ENCODE measurements at regions not wholly inside any gene's neighbourhood (a gene's known extent, or its start where the extent isn't known, plus 50 kb on each side); places are given as distances from the start of the nearest gene placed in this dataset.
"Not testable (repeated sequence)": the region's sequence is repeated elsewhere in the genome, so short reads cannot be mapped to it uniquely, and the experiment has no call there.

- DNase-seq (ENCODE audit: low read depth in 2 of 2) = no peak
These were observed 347.6 kb upstream of the VRK2 start for GRCh38 chr2:57698935-57699449.

- no peak for DNase-seq (ENCODE audit: low read depth in 2 of 2)
These were observed 345.2 kb upstream of the VRK2 start for GRCh38 chr2:57701391-57701791.

GRCh38 chr2:57703407-57703806 is 343.2 kb upstream of the VRK2 start:
- no peak for DNase-seq (ENCODE audit: low read depth in 2 of 2)

- DNase-seq (ENCODE audit: low read depth in 2 of 2) = not testable (repeated sequence)
These were observed 338.8 kb upstream of the VRK2 start for GRCh38 chr2:57707794-57708193.

GRCh38 chr2:57711991-57712390 is 334.6 kb upstream of the VRK2 start:
- DNase-seq (ENCODE audit: low read depth in 2 of 2) = no peak

GRCh38 chr2:57720728-57721627 is 325.6 kb upstream of the VRK2 start:
- no peak for DNase-seq (ENCODE audit: low read depth in 2 of 2)

- DNase-seq (ENCODE audit: low read depth in 2 of 2) = no peak
These were observed 321.2 kb upstream of the VRK2 start for GRCh38 chr2:57725337-57725947.

- no peak for DNase-seq (ENCODE audit: low read depth in 2 of 2)
These were observed 320.3 kb upstream of the VRK2 start for GRCh38 chr2:57726294-57726693.

- no peak for DNase-seq (ENCODE audit: low read depth in 2 of 2)
These were observed 317.9 kb upstream of the VRK2 start for GRCh38 chr2:57728691-57729090.

- DNase-seq (ENCODE audit: low read depth in 2 of 2) = no peak
These were observed 312.6 kb upstream of the VRK2 start for GRCh38 chr2:57733956-57734355.

GRCh38 chr2:57740891-57741290 is 305.7 kb upstream of the VRK2 start:
- no peak for DNase-seq (ENCODE audit: low read depth in 2 of 2)

GRCh38 chr2:57753636-57754035 is 293.0 kb upstream of the VRK2 start:
- DNase-seq (ENCODE audit: low read depth in 2 of 2) = no peak

- no peak for DNase-seq (ENCODE audit: low read depth in 2 of 2)
These were observed 287.9 kb upstream of the VRK2 start for GRCh38 chr2:57758686-57759085.

GRCh38 chr2:57759131-57759530 is 287.5 kb upstream of the VRK2 start:
- no peak for DNase-seq (ENCODE audit: low read depth in 2 of 2)

- DNase-seq (ENCODE audit: low read depth in 2 of 2) = peak; percentile 36 to 43
These were observed 286.7 kb upstream of the VRK2 start for GRCh38 chr2:57759822-57760300.

GRCh38 chr2:57760381-57760801 is 286.2 kb upstream of the VRK2 start:
- no peak for DNase-seq (ENCODE audit: low read depth in 2 of 2)

GRCh38 chr2:57776916-57777315 is 269.7 kb upstream of the VRK2 start:
- no peak for DNase-seq (ENCODE audit: low read depth in 2 of 2)

GRCh38 chr2:57782587-57782986 is 264.0 kb upstream of the VRK2 start:
- no peak for DNase-seq (ENCODE audit: low read depth in 2 of 2)

GRCh38 chr2:57793310-57793709 is 253.3 kb upstream of the VRK2 start:
- DNase-seq (ENCODE audit: low read depth in 2 of 2) = no peak

GRCh38 chr2:57796527-57796926 is 250.1 kb upstream of the VRK2 start:
- DNase-seq (ENCODE audit: low read depth in 2 of 2) = no peak

GRCh38 chr2:57798346-57798745 is 248.3 kb upstream of the VRK2 start:
- DNase-seq (ENCODE audit: low read depth in 2 of 2) = no peak

GRCh38 chr2:57802243-57802642 is 244.4 kb upstream of the VRK2 start:
- DNase-seq (ENCODE audit: low read depth in 2 of 2) = no peak

- DNase-seq (ENCODE audit: low read depth in 2 of 2) = no peak
These were observed 241.6 kb upstream of the VRK2 start for GRCh38 chr2:57804971-57805370.

Data from stimulated activated CD8-positive, alpha-beta memory T cell treated with anti-CD3 and anti-CD28 coated beads, Interleukin-15, amount 100 ng/mL, for 4 hours (primary cell).